Mesendoderm (in vitro differentiated cells): ENCODE measurements at regions not wholly inside any gene's neighbourhood (a gene's known extent, or its start where the extent isn't known, plus 50 kb on each side); places are given as distances from the start of the nearest gene placed in this dataset.

Experiments
- DNase-seq: peaks from one replicate; pipeline ENCODE4 v3.0.0; 2013
- H2AK5ac ChIP-seq: 2 replicates; pipeline ENCODE4 v1.6.1; 2013; ENCODE audit warnings: low read length, inconsistent platforms
- H2BK120ac ChIP-seq: 2 replicates; pipeline ENCODE4 v1.6.1; 2013; ENCODE audit warnings: low read depth, mild to moderate bottlenecking, low read length, moderate library complexity, mixed read lengths
- H2BK15ac ChIP-seq: replicated peaks from 2 replicates; pipeline ENCODE4 v1.6.1; 2013; ENCODE audit warnings: low read depth, mild to moderate bottlenecking, moderate library complexity
- H2BK5ac ChIP-seq: 2 replicates; pipeline ENCODE4 v1.6.1; 2013; ENCODE audit warnings: low read length, inconsistent platforms
- H3K18ac ChIP-seq: 2 replicates; pipeline ENCODE4 v1.6.1; 2013; ENCODE audit warnings: mild to moderate bottlenecking, low read length, mixed read lengths
- H3K23ac ChIP-seq: one replicate; pipeline ENCODE4 v1.6.1; 2013; ENCODE audit warnings: low read length
- H3K27ac ChIP-seq: 2 replicates; pipeline ENCODE4 v1.5.1; 2013; ENCODE audit warnings: low read depth, mild to moderate bottlenecking, inconsistent platforms, low read length, moderate library complexity
- H3K27me3 ChIP-seq: 2 replicates; pipeline ENCODE4 v1.6.1; 2013; ENCODE audit warnings: low read length, control low read depth, mild to moderate bottlenecking, inconsistent platforms; ENCODE audit not compliant: insufficient read depth, poor library complexity
- H3K36me3 ChIP-seq: 2 replicates; pipeline ENCODE4 v1.6.1; 2013; ENCODE audit warnings: low read length, inconsistent platforms; ENCODE audit not compliant: control insufficient read depth, insufficient read depth
- H3K4ac ChIP-seq: one replicate; pipeline ENCODE4 v1.6.1; 2013; ENCODE audit warnings: low read depth, mild to moderate bottlenecking, low read length, moderate library complexity
- H3K4me1 ChIP-seq: 2 replicates; pipeline ENCODE4 v1.6.1; 2013; ENCODE audit warnings: low read depth, low read length, inconsistent platforms; ENCODE audit not compliant: control insufficient read depth
- H3K4me2 ChIP-seq: 2 replicates; pipeline ENCODE4 v1.6.1; 2013; ENCODE audit warnings: low read length
- H3K4me3 ChIP-seq: 2 replicates; pipeline ENCODE4 v1.5.1; 2013; ENCODE audit warnings: mild to moderate bottlenecking, low read length
- H3K56ac ChIP-seq: one replicate; pipeline ENCODE4 v1.6.1; 2013; ENCODE audit warnings: low read length
- H3K79me1 ChIP-seq: 2 replicates; pipeline ENCODE4 v1.6.1; 2013; ENCODE audit warnings: low read length, inconsistent platforms
- H3K79me2 ChIP-seq: 2 replicates; pipeline ENCODE4 v1.6.1; 2013; ENCODE audit warnings: mild to moderate bottlenecking, low read length; ENCODE audit not compliant: control insufficient read depth, insufficient read depth
- H3K9ac ChIP-seq: 2 replicates; pipeline ENCODE4 v1.6.1; 2013; ENCODE audit warnings: low read length, inconsistent platforms
- H4K5ac ChIP-seq: one replicate; pipeline ENCODE4 v1.6.1; 2013; ENCODE audit warnings: low read length
- H4K8ac ChIP-seq: one replicate; pipeline ENCODE4 v1.6.1; 2013; ENCODE audit warnings: low read depth, mild to moderate bottlenecking, control low read depth, low read length, moderate library complexity
- WGBS: extraction: QIAGEN DNeasy Blood & Tissue Kit; methylation state at CpG from one replicate; pipeline ENCODE4 v1.1.7; 2013; ENCODE audit warnings: low lambda C conversion rate, missing lambda C conversion rate; ENCODE audit not compliant: insufficient coverage; ENCODE audit errors: extremely low coverage; 5-methylcytosine and 5-hydroxymethylcytosine counted together

GRCh38 chr6:18605841-18606240 lies 218.7 kb downstream of the RNF144B start:
- Histone ChIP-seq H4K8ac (no peak overlapping the region), H3K56ac (no peak overlapping the region), H3K79me1 (no peaks in the 10 kb centered on the region), H3K27ac (no peak overlapping the region), H3K4ac (no peak overlapping the region), H3K36me3 (no peaks in the 10 kb centered on the region), H3K27me3 (no peaks in the 10 kb centered on the region), H2BK5ac (no peak overlapping the region), H3K79me2 (no peaks in the 10 kb centered on the region), H2BK120ac (no peak overlapping the region), H3K4me1 (no peaks in the 10 kb centered on the region), H3K4me3 (no peak overlapping the region), H3K9ac (no peak overlapping the region), H3K18ac (no peak overlapping the region), H2BK15ac (no peak overlapping the region), H3K4me2 (no peak overlapping the region), H4K5ac (no peak overlapping the region), H2AK5ac (no peak overlapping the region), H3K23ac (no peak overlapping the region)
- WGBS = no CpG with 5 or more reads among the region's 3 CpGs
- no peak for DNase-seq

- Histone ChIP-seq H3K18ac (no peak overlapping the region), H3K4ac (no peak overlapping the region), H3K4me2 (no peak overlapping the region), H4K5ac (no peak overlapping the region), H2BK120ac (no peak overlapping the region), H3K4me1 (no peaks in the 10 kb centered on the region), H3K23ac (no peak overlapping the region), H3K9ac (no peak overlapping the region), H3K27me3 (no peaks in the 10 kb centered on the region), H2AK5ac (no peak overlapping the region), H2BK15ac (no peak overlapping the region), H3K79me1 (no peaks in the 10 kb centered on the region), H2BK5ac (no peak overlapping the region), H3K27ac (no peak overlapping the region), H3K36me3 (no peaks in the 10 kb centered on the region), H3K79me2 (no peaks in the 10 kb centered on the region), H4K8ac (no peak overlapping the region), H3K56ac (no peak overlapping the region), H3K4me3 (no peak overlapping the region)
- no peak for DNase-seq
- no CpG with 5 or more reads among the region's 1 CpG for WGBS
These were observed 222.6 kb downstream of the RNF144B start for GRCh38 chr6:18609715-18610114.

GRCh38 chr6:18613319-18613925 lies 226.3 kb downstream of the RNF144B start:
- Histone ChIP-seq H2AK5ac (no peak overlapping the region), H3K56ac (no peak overlapping the region), H3K36me3 (no peaks in the 10 kb centered on the region), H3K18ac (no peak overlapping the region), H4K8ac (no peak overlapping the region), H3K27me3 (no peaks in the 10 kb centered on the region), H3K4me2 (no peak overlapping the region), H3K23ac (no peak overlapping the region), H3K4me3 (no peak overlapping the region), H3K9ac (no peak overlapping the region), H3K4me1 (no peaks in the 10 kb centered on the region), H2BK5ac (no peak overlapping the region), H2BK15ac (no peak overlapping the region), H3K27ac (no peak overlapping the region), H4K5ac (no peak overlapping the region), H3K79me2 (no peaks in the 10 kb centered on the region), H3K79me1 (no peaks in the 10 kb centered on the region), H3K4ac (no peak overlapping the region), H2BK120ac (no peak overlapping the region)
- no peak for DNase-seq
- WGBS = no CpG with 5 or more reads among the region's 4 CpGs

- Histone ChIP-seq H3K4me3 (no peak overlapping the region), H3K18ac (no peak overlapping the region), H3K27ac (no peak overlapping the region), H4K8ac (no peak overlapping the region), H3K79me2 (no peaks in the 10 kb centered on the region), H2BK120ac (no peak overlapping the region), H3K4ac (no peak overlapping the region), H3K27me3 (no peaks in the 10 kb centered on the region), H4K5ac (no peak overlapping the region), H3K23ac (no peak overlapping the region), H2BK5ac (no peak overlapping the region), H2AK5ac (no peak overlapping the region), H3K9ac (no peak overlapping the region), H3K56ac (no peak overlapping the region), H3K4me1 (no peaks in the 10 kb centered on the region), H3K79me1 (no peaks in the 10 kb centered on the region), H3K4me2 (no peak overlapping the region), H2BK15ac (no peak overlapping the region), H3K36me3 (no peaks in the 10 kb centered on the region)
- no CpG with 5 or more reads among the region's 3 CpGs for WGBS
- DNase-seq = no peak
These were observed 242.4 kb downstream of the RNF144B start for GRCh38 chr6:18629571-18629970.

GRCh38 chr6:18632670-18633410 lies 245.7 kb downstream of the RNF144B start:
- Histone ChIP-seq H2BK120ac (no peak overlapping the region), H4K5ac (no peak overlapping the region), H3K4me3 (no peak overlapping the region), H3K18ac (no peak overlapping the region), H3K4me2 (no peak overlapping the region), H3K56ac (no peak overlapping the region), H3K9ac (no peak overlapping the region), H4K8ac (no peak overlapping the region), H3K4ac (no peak overlapping the region), H3K27me3 (no peaks in the 10 kb centered on the region), H2BK5ac (no peak overlapping the region), H3K79me2 (no peaks in the 10 kb centered on the region), H2AK5ac (no peak overlapping the region), H3K4me1 (no peaks in the 10 kb centered on the region), H3K27ac (no peak overlapping the region), H2BK15ac (no peak overlapping the region), H3K79me1 (no peaks in the 10 kb centered on the region), H3K36me3 (no peaks in the 10 kb centered on the region), H3K23ac (no peak overlapping the region)
- peak; percentile 14 for DNase-seq
- no CpG with 5 or more reads among the region's 4 CpGs for WGBS

GRCh38 chr6:18634912-18635311 lies 247.8 kb downstream of the RNF144B start:
- Histone ChIP-seq H3K4me2 (no peak overlapping the region), H3K36me3 (no peaks in the 10 kb centered on the region), H3K4ac (no peak overlapping the region), H3K4me3 (no peak overlapping the region), H3K4me1 (no peaks in the 10 kb centered on the region), H3K23ac (no peak overlapping the region), H3K79me2 (no peaks in the 10 kb centered on the region), H4K5ac (no peak overlapping the region), H2BK5ac (no peak overlapping the region), H3K18ac (no peak overlapping the region), H3K79me1 (no peaks in the 10 kb centered on the region), H4K8ac (no peak overlapping the region), H2BK120ac (no peak overlapping the region), H3K27me3 (no peaks in the 10 kb centered on the region), H3K27ac (no peak overlapping the region), H2AK5ac (no peak overlapping the region), H3K9ac (no peak overlapping the region), H3K56ac (no peak overlapping the region), H2BK15ac (no peak overlapping the region)
- no peak for DNase-seq
- no CpG with 5 or more reads among the region's 6 CpGs for WGBS
